Retinal pigment epithelial cell (primary cell): ENCODE measurements at regions not wholly inside any gene's neighbourhood (a gene's known extent, or its start where the extent isn't known, plus 50 kb on each side); places are given as distances from the start of the nearest gene placed in this dataset.

Experiments used
- DNase-seq: peaks from one replicate; pipeline ENCODE4 v3.0.0-alpha.2; 2010; ENCODE audit warnings: low read depth
- H3K4me3 ChIP-seq: 2 replicates; pipeline ENCODE4 v1.5.1; 2011; ENCODE audit warnings: mild to moderate bottlenecking, low read length, control low read depth, moderate library complexity
- CTCF ChIP-seq: conservative IDR thresholded peaks from 2 replicates; pipeline ENCODE4 v1.5.1; 2011; ENCODE audit warnings: low read depth, low read length, control low read depth, inconsistent platforms

GRCh38 chr5:18097817-18098216 lies 463.6 kb downstream of the TAF11L14 start:
- DNase-seq = no peak
- TF ChIP-seq CTCF = no peak
- no peak overlapping the region for H3K4me3 ChIP-seq

- no peak for TF ChIP-seq CTCF
- H3K4me3 ChIP-seq = no peak overlapping the region
- DNase-seq = no peak
These were observed 464.4 kb downstream of the TAF11L14 start for GRCh38 chr5:18098691-18099090.

GRCh38 chr5:18099261-18099660 lies 465.0 kb downstream of the TAF11L14 start:
- no peak for TF ChIP-seq CTCF
- no peak overlapping the region for H3K4me3 ChIP-seq
- DNase-seq = no peak

- no peak for DNase-seq
- H3K4me3 ChIP-seq = no peak overlapping the region
- TF ChIP-seq CTCF = no peak
These were observed 467.3 kb downstream of the TAF11L14 start for GRCh38 chr5:18101532-18101931.

GRCh38 chr5:18102733-18103132 lies 468.5 kb downstream of the TAF11L14 start:
- no peak for TF ChIP-seq CTCF
- H3K4me3 ChIP-seq = no peak overlapping the region
- DNase-seq = no peak

- DNase-seq = no peak
- no peak for TF ChIP-seq CTCF
- no peak overlapping the region for H3K4me3 ChIP-seq
These were observed 471.2 kb downstream of the TAF11L14 start for GRCh38 chr5:18105449-18105848.

- no peak for DNase-seq
- TF ChIP-seq CTCF = no peak
- H3K4me3 ChIP-seq = no peak overlapping the region
These were observed 477.7 kb downstream of the TAF11L14 start for GRCh38 chr5:18111906-18112465.
